HepG2 (cell line): ENCODE measurements at regions not wholly inside any gene's neighbourhood (a gene's known extent, or its start where the extent isn't known, plus 50 kb on each side); places are given as distances from the start of the nearest gene placed in this dataset.

Experiments used
- ATAC-seq: fragments of 200-7000 bp; cut with Tn5 transposase; 3 replicates; pipeline ENCODE4 v1.9.1; 2020; ENCODE audit warnings: mild to moderate bottlenecking, moderate library complexity
- BruUV-seq: library from RNA; stranded (reverse); fragments of 400-500 nt; replicated peaks from 2 replicates; lab custom pipeline; 2021; lab: Mats Ljungman, UMichigan
- CTCF ChIA-PET: fragments of 300-600 bp; formaldehyde crosslinking; extraction: SDS; loops from one replicate; lab custom pipeline; 2021; ENCODE audit warnings: low total read pairs, inconsistent platforms, low intra/inter-chr PET ratio; lab: Yijun Ruan, JAX
- POLR2A ChIA-PET: fragments of 350-600 bp; sonication (Branson Sonifier 250); formaldehyde crosslinking; loops from one replicate; lab custom pipeline; 2020; ENCODE audit warnings: antibody characterized with exemption, inconsistent platforms; lab: Yijun Ruan, JAX
- DNase-seq: peaks from one replicate; pipeline ENCODE4 v3.0.0-alpha.2; 2015; ENCODE audit warnings: low spot score
- FAIRE-seq: peaks from 3 replicates; lab custom pipeline; 2011; peaks lifted over from hg19 to GRCh38; lab: Jason Lieb, UNC
- H2AFZ ChIP-seq: one replicate; pipeline ENCODE4 v1.6.1; 2011; ENCODE audit warnings: low read length, inconsistent platforms
- H3K27ac ChIP-seq: fragments of 300-600 bp; 3 replicates; pipeline ENCODE4 v1.8.0; 2011; ENCODE audit warnings: mixed run types, mild to moderate bottlenecking, mixed read lengths, low read length, inconsistent platforms; ENCODE audit not compliant: insufficient read depth; ENCODE audit errors: extremely low read length
- H3K27me3 ChIP-seq, 2 experiments: fragments of 200-600 bp in 1 of 2; 2 replicates in 1 of 2; 3 replicates in 1 of 2; pipeline versions ENCODE4 v1.6.0 to v1.8.0; 2011; ENCODE audit warnings: low read length in 2 of 2, mild to moderate bottlenecking in 2 of 2, moderate library complexity in 2 of 2, inconsistent platforms in 1 of 2; ENCODE audit not compliant: insufficient read depth in 2 of 2, control insufficient read depth in 1 of 2
- H3K36me3 ChIP-seq, 2 experiments: fragments of 200-600 bp in 1 of 2; replicated peaks in 1 of 2; 2 replicates in 1 of 2; 3 replicates in 1 of 2; pipeline versions ENCODE4 v1.5.1 to v1.8.0; 2011; ENCODE audit warnings: low read length in 2 of 2, inconsistent platforms in 1 of 2; ENCODE audit not compliant: insufficient read depth in 2 of 2, control insufficient read depth in 1 of 2
- H3K4me1 ChIP-seq: 2 replicates; pipeline ENCODE4 v1.5.1; 2012; ENCODE audit warnings: low read length, inconsistent platforms; ENCODE audit not compliant: insufficient read depth
- H3K4me2 ChIP-seq: 2 replicates; pipeline ENCODE4 v1.6.0; 2011; ENCODE audit warnings: low read depth, low read length, inconsistent platforms
- H3K4me3 ChIP-seq, 3 experiments: fragments of 200-600 bp in 1 of 3; sonication (generic), shearing (Covaris generic) in 1 of 3; replicated peaks in 1 of 3; 2 replicates each; pipeline ENCODE4 v1.5.1; 2011 to 2016; ENCODE audit warnings: low read length in 3 of 3, inconsistent platforms in 2 of 3, low read depth in 2 of 3, mild to moderate bottlenecking in 2 of 3, control low read depth in 1 of 3, mixed read lengths in 1 of 3; ENCODE audit not compliant: insufficient read depth in 1 of 3
- H3K79me2 ChIP-seq: one replicate; pipeline ENCODE4 v1.6.1; 2011; ENCODE audit warnings: low read length, inconsistent platforms; ENCODE audit not compliant: insufficient read depth
- H3K9ac ChIP-seq: 2 replicates; pipeline ENCODE4 v1.6.0; 2011; ENCODE audit warnings: mild to moderate bottlenecking, low read depth, low read length, inconsistent platforms; ENCODE audit not compliant: insufficient read depth
- H3K9me3 ChIP-seq: 2 replicates; pipeline ENCODE4 v1.5.1; 2012; ENCODE audit warnings: mild to moderate bottlenecking, low read length
- H4K20me1 ChIP-seq: 2 replicates; pipeline ENCODE4 v1.6.0; 2011; ENCODE audit warnings: inconsistent platforms, mild to moderate bottlenecking, low read length, moderate library complexity; ENCODE audit not compliant: insufficient read depth
- GATAD2A ChIP-seq: IDR thresholded peaks from 2 replicates; pipeline ENCODE4 v1.6.1; 2016
- KDM2A ChIP-seq: sonication (generic); formaldehyde crosslinking; IDR thresholded peaks from 2 replicates; pipeline ENCODE4 v1.4.0; 2020; ENCODE audit warnings: low read depth, missing genetic modification reagents, borderline replicate concordance
- KLF16 ChIP-seq, 2 experiments: sonication (generic) in 1 of 2; formaldehyde crosslinking in 1 of 2; IDR thresholded peaks; 2 replicates each; pipeline versions ENCODE4 v1.6.1 to v1.8.0; 2016 to 2023; ENCODE audit warnings: missing genetic modification reagents in 2 of 2, missing compliant biosample characterization in 1 of 2
- KLF9 ChIP-seq: IDR thresholded peaks from 2 replicates; pipeline ENCODE4 v1.6.1; 2016; ENCODE audit warnings: low read depth
- PPARG ChIP-seq: conservative IDR thresholded peaks from 2 replicates; pipeline ENCODE4 v1.6.1; 2016; ENCODE audit warnings: missing biosample characterization, missing genetic modification reagents
- SMAD1 ChIP-seq: sonication (generic); formaldehyde crosslinking; IDR thresholded peaks from 2 replicates; pipeline ENCODE4 v1.4.0; 2020; ENCODE audit warnings: missing genetic modification reagents, low read depth, mild to moderate bottlenecking, borderline replicate concordance
- SNAI1 ChIP-seq: sonication (generic); formaldehyde crosslinking; IDR thresholded peaks from 2 replicates; pipeline ENCODE4 v1.5.0; 2020; ENCODE audit warnings: mild to moderate bottlenecking, missing genetic modification reagents, borderline replicate concordance
- STAT6 ChIP-seq: sonication (generic); formaldehyde crosslinking; IDR thresholded peaks from 2 replicates; pipeline ENCODE4 v1.4.0; 2020; ENCODE audit warnings: missing genetic modification reagents, mild to moderate bottlenecking, borderline replicate concordance
- TARDBP ChIP-seq: sonication (generic); formaldehyde crosslinking; IDR thresholded peaks from 2 replicates; pipeline ENCODE4 v1.8.0; 2022; ENCODE audit warnings: mild to moderate bottlenecking, missing genetic modification reagents
- TIGD3 ChIP-seq: sonication (generic); formaldehyde crosslinking; IDR thresholded peaks from 2 replicates; pipeline ENCODE4 v1.5.1; 2020; ENCODE audit warnings: mild to moderate bottlenecking, missing genetic modification reagents, borderline replicate concordance
- ZNF230 ChIP-seq: sonication (generic); formaldehyde crosslinking; IDR thresholded peaks from 2 replicates; pipeline ENCODE4 v1.4.0; 2020; ENCODE audit warnings: mild to moderate bottlenecking, missing genetic modification reagents
- ZNF280D ChIP-seq: sonication (generic); formaldehyde crosslinking; IDR thresholded peaks from 2 replicates; pipeline ENCODE4 v1.5.1; 2020; ENCODE audit warnings: mild to moderate bottlenecking, missing genetic modification reagents
- ZNF660 ChIP-seq: sonication (generic); formaldehyde crosslinking; IDR thresholded peaks from 2 replicates; pipeline ENCODE4 v1.5.1; 2020; ENCODE audit warnings: mild to moderate bottlenecking, low read depth, missing genetic modification reagents, borderline replicate concordance
- ZNF788 ChIP-seq: sonication (generic); formaldehyde crosslinking; IDR thresholded peaks from 2 replicates; pipeline ENCODE4 v1.5.0; 2020; ENCODE audit warnings: mild to moderate bottlenecking, missing genetic modification reagents, borderline replicate concordance
- WGBS: methylation state at CpG from one replicate; pipeline ENCODE4 v1.1.6; 2017; ENCODE audit warnings: low lambda C conversion rate; 5-methylcytosine and 5-hydroxymethylcytosine counted together
- in situ Hi-C: cut with HindIII; loops from 2 replicates; pipeline ENCODE4 v1.10.0; 2017; ENCODE audit warnings: low pct_unique_long_range_greater_than_20kb; ENCODE audit not compliant: extremely low pct_ligation_motif_present
- intact Hi-C: fragments of 100-400 bp; cut with micrococcal nuclease; formaldehyde crosslinking; loops from one replicate; pipeline ENCODE4 v1.10.0; 2022; ENCODE audit not compliant: unreplicated experiment
- TF ChIP-seq, protein P1 (sequence below): IDR thresholded peaks from 2 replicates; pipeline ENCODE4 v1.6.1; 2016; ENCODE audit warnings: mild to moderate bottlenecking

DNA sequence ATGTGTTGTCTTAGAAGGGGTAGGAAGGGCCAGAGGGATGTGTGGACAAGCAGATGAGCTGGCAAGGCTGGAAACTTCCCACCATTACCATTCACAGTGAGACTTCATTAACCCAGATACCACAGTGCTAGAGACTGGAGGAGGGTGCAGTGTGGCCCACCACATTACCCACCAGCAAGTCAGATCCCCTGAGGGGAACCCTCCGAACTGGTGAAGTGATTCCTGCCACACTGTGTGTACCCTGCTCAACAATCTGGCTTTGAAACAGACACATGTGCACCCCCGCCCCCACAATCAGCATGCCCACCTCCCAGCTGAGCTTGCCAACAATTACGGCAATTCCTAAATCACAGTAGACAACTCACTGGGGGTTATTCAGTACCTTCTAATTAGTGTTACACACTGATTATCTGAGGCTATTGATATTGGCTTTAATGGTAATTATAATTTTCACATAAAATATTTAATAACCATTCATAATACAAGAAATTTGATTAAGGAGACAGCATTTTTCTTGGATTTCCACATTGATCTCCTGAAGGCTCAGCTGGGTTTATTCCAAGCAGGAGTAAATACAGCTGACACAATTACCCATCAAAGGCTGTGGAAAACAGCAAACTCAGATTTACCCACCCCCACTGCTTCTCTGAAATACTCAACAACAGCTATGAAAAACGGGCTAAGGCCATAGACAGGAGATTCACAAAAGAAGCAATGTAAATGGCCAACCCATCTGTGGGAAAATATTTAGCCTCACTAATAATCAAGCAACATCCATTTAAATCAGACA is 169.3 kb upstream of the FSTL4 start:
- no peak for TF ChIP-seq ZNF788
- TF ChIP-seq SNAI1 (CRISPR knock-in tag): no peak
- no peak for TF ChIP-seq PPARG (CRISPR knock-in tag)
- TF ChIP-seq TIGD3 (CRISPR knock-in tag): no peak
- TF ChIP-seq KLF16 (CRISPR knock-in tag; IDR thresholded peaks at IDR 0.05): no peak
- no peak for TF ChIP-seq STAT6 (CRISPR knock-in tag)
- no peak for TF ChIP-seq ZNF280D
- no peak for TF ChIP-seq SMAD1
- TF ChIP-seq, protein P1, sequence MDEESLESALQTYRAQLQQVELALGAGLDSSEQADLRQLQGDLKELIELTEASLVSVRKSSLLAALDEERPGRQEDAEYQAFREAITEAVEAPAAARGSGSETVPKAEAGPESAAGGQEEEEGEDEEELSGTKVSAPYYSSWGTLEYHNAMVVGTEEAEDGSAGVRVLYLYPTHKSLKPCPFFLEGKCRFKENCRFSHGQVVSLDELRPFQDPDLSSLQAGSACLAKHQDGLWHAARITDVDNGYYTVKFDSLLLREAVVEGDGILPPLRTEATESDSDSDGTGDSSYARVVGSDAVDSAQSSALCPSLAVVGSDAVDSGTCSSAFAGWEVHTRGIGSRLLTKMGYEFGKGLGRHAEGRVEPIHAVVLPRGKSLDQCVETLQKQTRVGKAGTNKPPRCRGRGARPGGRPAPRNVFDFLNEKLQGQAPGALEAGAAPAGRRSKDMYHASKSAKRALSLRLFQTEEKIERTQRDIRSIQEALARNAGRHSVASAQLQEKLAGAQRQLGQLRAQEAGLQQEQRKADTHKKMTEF (CRISPR knock-in tag): no peak
- TF ChIP-seq TARDBP: no peak
- no peak for TF ChIP-seq GATAD2A
- TF ChIP-seq ZNF660 (CRISPR knock-in tag): no peak
- TF ChIP-seq ZNF230: no peak
- no peak for TF ChIP-seq KDM2A (CRISPR knock-in tag)
- TF ChIP-seq KLF9 (CRISPR knock-in tag): no peak
- Histone ChIP-seq H3K9me3 (no peaks in the 10 kb centered on the region), H3K4me2 (no peak overlapping the region), H3K4me1 (no peaks in the 10 kb centered on the region), H3K4me3 (no peak overlapping the region), H3K9ac (no peak overlapping the region), H2AFZ (no peak overlapping the region), H3K79me2 (no peaks in the 10 kb centered on the region), H3K27ac (no peak overlapping the region), H4K20me1 (no peaks in the 10 kb centered on the region), H3K36me3 (no peaks in the 10 kb centered on the region), H3K27me3 (peaks cover 0 to 8% of the 10 kb centered on the region in 2 experiments; a peak in 2 of 5 replicates)
- CTCF ChIA-PET: no interaction called here
- DNase-seq (no peak), ATAC-seq (no peak), FAIRE-seq (no peak)
- intact Hi-C loops: no loop called here
- WGBS: 53% methylated on average over 2 of the region's 4 CpGs
- POLR2A ChIA-PET: no interaction called here
- no TSS peak for BruUV-seq
- in situ Hi-C loops: no loop called here
